Natural killer cell (primary cell): ENCODE measurements at regions not wholly inside any gene's neighbourhood (a gene's known extent, or its start where the extent isn't known, plus 50 kb on each side); places are given as distances from the start of the nearest gene placed in this dataset.

Experiments
- ATAC-seq, 3 donors: fragments of 150-1000 bp in 2 of 3; fragments of 200-7000 bp in 1 of 3; cut with Tn5 transposase; 1 replicate in 1 of 3; 2 replicates in 2 of 3; pipeline ENCODE4 v1.10.0; 2021; ENCODE audit warnings: mild to moderate bottlenecking in 2 of 3, moderate library complexity in 2 of 3
- DNase-seq, 2 donors: peaks; one replicate each; pipeline versions ENCODE4 v3.0.0 to v3.0.0-alpha.2; 2013 to 2021; ENCODE audit warnings: mixed read lengths in 1 of 2
- H3K27ac ChIP-seq: one replicate; pipeline ENCODE4 v1.5.1; 2013; ENCODE audit warnings: mild to moderate bottlenecking, low read length
- H3K27me3 ChIP-seq: one replicate; pipeline ENCODE4 v1.6.1; 2013; ENCODE audit warnings: low read length; ENCODE audit not compliant: control insufficient read depth, insufficient read depth
- H3K36me3 ChIP-seq: one replicate; pipeline ENCODE4 v1.6.1; 2013; ENCODE audit warnings: low read length; ENCODE audit not compliant: control insufficient read depth, insufficient read depth
- H3K4me1 ChIP-seq: one replicate; pipeline ENCODE4 v1.6.1; 2013; ENCODE audit warnings: low read length; ENCODE audit not compliant: control insufficient read depth, insufficient read depth
- H3K4me3 ChIP-seq: one replicate; pipeline ENCODE4 v1.5.1; 2013; ENCODE audit warnings: low read length
- H3K9me3 ChIP-seq: one replicate; pipeline ENCODE4 v1.6.1; 2013; ENCODE audit warnings: low read length; ENCODE audit not compliant: control insufficient read depth, insufficient read depth
- H3K27ac Mint-ChIP-seq, 2 donors: one replicate each; pipeline ENCODE4 v1.8.0; 2022; ENCODE audit warnings: mild to moderate bottlenecking in 2 of 2, mixed read lengths in 2 of 2, moderate library complexity in 1 of 2
- H3K27me3 Mint-ChIP-seq, 2 donors: one replicate each; pipeline ENCODE4 v1.8.0; 2022; ENCODE audit warnings: low read depth in 2 of 2, mixed read lengths in 2 of 2
- H3K36me3 Mint-ChIP-seq: one replicate; pipeline ENCODE4 v1.8.0; 2022; ENCODE audit warnings: mixed read lengths
- H3K4me1 Mint-ChIP-seq, 2 donors: one replicate each; pipeline ENCODE4 v1.8.0; 2022; ENCODE audit warnings: mixed read lengths in 2 of 2
- H3K4me3 Mint-ChIP-seq: one replicate; pipeline ENCODE4 v1.8.0; 2022; ENCODE audit warnings: mild to moderate bottlenecking, moderate library complexity, mixed read lengths
- H3K9me3 Mint-ChIP-seq, 2 donors: one replicate each; pipeline ENCODE4 v1.8.0; 2022; ENCODE audit warnings: mixed read lengths in 2 of 2
- WGBS: methylation state at CpG from one replicate; pipeline ENCODE4 v1.1.7; 2013; ENCODE audit warnings: missing lambda C conversion rate; ENCODE audit not compliant: insufficient coverage; 5-methylcytosine and 5-hydroxymethylcytosine counted together
- intact Hi-C: fragments of 100-400 bp; cut with micrococcal nuclease; formaldehyde crosslinking; loops from one replicate; pipeline ENCODE4 v1.14.2; 2022
- TF ChIP-seq, protein P1 (sequence below): fragments of 200-600 bp; IDR thresholded peaks from one replicate; pipeline ENCODE4 v1.8.0; 2022; ENCODE audit warnings: antibody characterized with exemption

DNA sequence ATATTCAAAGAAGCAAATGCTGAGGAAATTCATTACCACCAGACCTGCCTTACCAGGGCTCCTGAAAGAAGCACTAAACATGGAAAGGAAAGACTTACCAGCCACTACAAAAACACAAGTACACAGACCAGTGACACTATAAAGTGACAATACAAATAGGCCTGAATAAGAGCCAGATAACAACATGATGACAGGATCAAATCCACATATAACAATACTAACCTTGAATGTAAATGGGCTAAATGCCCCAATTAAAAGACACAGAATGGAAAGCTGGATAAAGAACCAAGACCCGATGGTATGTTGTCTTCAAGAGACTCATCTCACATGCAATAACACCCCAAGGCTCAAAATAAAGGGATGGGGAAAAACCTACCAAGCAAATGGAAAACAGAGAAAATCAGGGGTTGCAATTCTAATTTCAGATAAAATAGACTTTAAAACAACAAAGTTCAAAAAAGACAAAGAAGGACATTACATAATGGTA is 353.4 kb downstream of the LNPK start:
- Mint-ChIP-seq H3K27me3 (peaks cover 12% of the 10 kb centered on the region in 2 donors), H3K9me3 (no peaks in the 10 kb centered on the region), H3K36me3 (no peaks in the 10 kb centered on the region), H3K4me3 (no peak overlapping the region), H3K4me1 (no peaks in the 10 kb centered on the region), H3K27ac (no peak overlapping the region)
- Histone ChIP-seq H3K4me3 (no peak overlapping the region), H3K9me3 (peaks cover 4% of the 10 kb centered on the region), H3K36me3 (no peaks in the 10 kb centered on the region), H3K27me3 (no peaks in the 10 kb centered on the region), H3K27ac (no peak overlapping the region), H3K4me1 (no peaks in the 10 kb centered on the region)
- DNase-seq = no peak
- no peak for ATAC-seq
- TF ChIP-seq, protein P1, sequence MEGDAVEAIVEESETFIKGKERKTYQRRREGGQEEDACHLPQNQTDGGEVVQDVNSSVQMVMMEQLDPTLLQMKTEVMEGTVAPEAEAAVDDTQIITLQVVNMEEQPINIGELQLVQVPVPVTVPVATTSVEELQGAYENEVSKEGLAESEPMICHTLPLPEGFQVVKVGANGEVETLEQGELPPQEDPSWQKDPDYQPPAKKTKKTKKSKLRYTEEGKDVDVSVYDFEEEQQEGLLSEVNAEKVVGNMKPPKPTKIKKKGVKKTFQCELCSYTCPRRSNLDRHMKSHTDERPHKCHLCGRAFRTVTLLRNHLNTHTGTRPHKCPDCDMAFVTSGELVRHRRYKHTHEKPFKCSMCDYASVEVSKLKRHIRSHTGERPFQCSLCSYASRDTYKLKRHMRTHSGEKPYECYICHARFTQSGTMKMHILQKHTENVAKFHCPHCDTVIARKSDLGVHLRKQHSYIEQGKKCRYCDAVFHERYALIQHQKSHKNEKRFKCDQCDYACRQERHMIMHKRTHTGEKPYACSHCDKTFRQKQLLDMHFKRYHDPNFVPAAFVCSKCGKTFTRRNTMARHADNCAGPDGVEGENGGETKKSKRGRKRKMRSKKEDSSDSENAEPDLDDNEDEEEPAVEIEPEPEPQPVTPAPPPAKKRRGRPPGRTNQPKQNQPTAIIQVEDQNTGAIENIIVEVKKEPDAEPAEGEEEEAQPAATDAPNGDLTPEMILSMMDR = no peak
- intact Hi-C loops = no loop called here
- 27% methylated on average over 1 of the region's 1 CpG for WGBS

DNA sequence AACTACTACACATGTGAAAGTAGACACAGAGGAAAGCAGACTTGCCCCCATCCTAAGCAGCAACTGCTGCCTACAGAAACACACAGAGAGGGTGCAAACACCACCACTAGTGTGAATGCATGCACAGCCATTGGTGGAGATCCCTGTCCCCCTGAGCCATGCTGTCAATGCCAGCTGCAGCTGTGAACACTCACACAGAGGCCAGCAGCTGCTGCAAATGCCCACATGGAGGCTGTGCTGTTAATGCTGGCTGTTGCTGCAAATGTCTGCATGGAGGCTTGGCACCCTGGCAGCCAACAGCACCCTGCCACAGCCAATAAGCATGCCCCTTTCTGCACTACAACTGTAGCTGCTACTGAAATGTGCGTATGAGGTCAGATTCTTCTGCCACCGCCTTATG is 355.0 kb downstream of the LNPK start:
- no peak overlapping the region for H3K4me3 ChIP-seq
- no peak for ATAC-seq
- peaks cover under 1 to 9% of the 10 kb centered on the region in 2 donors for H3K27me3 Mint-ChIP-seq
- H3K9me3 Mint-ChIP-seq = no peaks in the 10 kb centered on the region
- intact Hi-C loops = no loop called here
- DNase-seq = no peak
- H3K27ac ChIP-seq = no peak overlapping the region
- H3K36me3 ChIP-seq = no peaks in the 10 kb centered on the region
- H3K4me1 ChIP-seq = no peaks in the 10 kb centered on the region
- H3K9me3 ChIP-seq = peaks cover 4% of the 10 kb centered on the region
- H3K27me3 ChIP-seq = no peaks in the 10 kb centered on the region
- no peaks in the 10 kb centered on the region for H3K36me3 Mint-ChIP-seq
- no peaks in the 10 kb centered on the region for H3K4me1 Mint-ChIP-seq
- no peak overlapping the region for H3K27ac Mint-ChIP-seq
- TF ChIP-seq, protein P1 = no peak
- H3K4me3 Mint-ChIP-seq = no peak overlapping the region
- WGBS = 100% methylated on average over 2 of the region's 2 CpGs

DNA sequence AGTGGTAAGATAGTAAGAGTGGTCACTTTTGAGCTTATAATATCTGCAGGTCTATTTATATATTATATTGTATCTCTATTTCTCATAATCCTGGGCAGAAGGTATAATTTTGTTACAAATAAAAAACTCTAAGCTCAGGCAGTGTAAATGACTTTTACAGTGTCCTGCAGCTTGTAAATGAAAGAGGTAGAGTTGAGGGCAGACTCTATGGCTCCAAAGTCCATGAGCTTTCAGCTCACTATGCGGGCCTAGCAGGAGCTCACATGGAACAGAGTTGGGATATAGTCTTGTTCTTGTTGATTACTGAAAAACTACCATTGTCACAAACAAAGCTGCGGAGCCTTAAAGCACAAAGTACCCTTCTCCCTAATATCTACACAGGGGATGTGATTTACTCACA is 361.4 kb downstream of the LNPK start:
- no peaks in the 10 kb centered on the region for H3K9me3 Mint-ChIP-seq
- Histone ChIP-seq H3K27me3 (no peaks in the 10 kb centered on the region), H3K4me1 (no peaks in the 10 kb centered on the region), H3K27ac (no peak overlapping the region), H3K4me3 (no peak overlapping the region), H3K9me3 (no peaks in the 10 kb centered on the region), H3K36me3 (no peaks in the 10 kb centered on the region)
- H3K4me1 Mint-ChIP-seq = no peaks in the 10 kb centered on the region
- WGBS = 100% methylated on average over 1 of the region's 2 CpGs
- peaks cover 15 to 38% of the 10 kb centered on the region in 2 donors for H3K27me3 Mint-ChIP-seq
- no peak for ATAC-seq
- no peak overlapping the region for H3K27ac Mint-ChIP-seq
- no peak overlapping the region for H3K4me3 Mint-ChIP-seq
- intact Hi-C loops = no loop called here
- no peak for DNase-seq
- H3K36me3 Mint-ChIP-seq = no peaks in the 10 kb centered on the region
- TF ChIP-seq, protein P1 = no peak

DNA sequence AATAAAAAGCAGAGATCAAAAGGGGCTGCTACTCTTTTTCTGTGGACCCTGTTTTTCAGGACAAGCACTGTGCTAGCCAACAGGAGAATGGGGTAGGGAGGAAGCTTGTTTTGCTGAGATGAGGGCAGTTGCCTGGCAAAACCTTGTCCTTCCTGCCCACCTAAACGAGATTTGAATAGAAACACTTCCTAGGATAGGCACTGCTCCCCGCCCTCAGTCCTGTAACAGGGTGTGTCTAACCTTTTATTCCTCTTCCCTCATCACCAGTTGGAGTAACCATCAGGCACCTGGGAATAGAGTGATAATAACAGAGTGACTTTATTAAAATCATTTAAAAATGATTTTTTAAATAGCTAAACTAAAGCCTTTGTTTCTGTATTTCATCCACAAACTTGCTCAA is 368.8 kb downstream of the LNPK start:
- no peaks in the 10 kb centered on the region for H3K36me3 Mint-ChIP-seq
- peaks cover 24 to 57% of the 10 kb centered on the region in 2 donors for H3K27me3 Mint-ChIP-seq
- no peaks in the 10 kb centered on the region for H3K9me3 Mint-ChIP-seq
- WGBS = 71% methylated on average over 2 of the region's 2 CpGs
- TF ChIP-seq, protein P1 = no peak
- no peaks in the 10 kb centered on the region for H3K4me1 ChIP-seq
- no peak overlapping the region for H3K4me3 ChIP-seq
- no peak overlapping the region for H3K27ac ChIP-seq
- H3K9me3 ChIP-seq = no peaks in the 10 kb centered on the region
- H3K4me1 Mint-ChIP-seq = no peaks in the 10 kb centered on the region
- no peak overlapping the region for H3K4me3 Mint-ChIP-seq
- H3K27me3 ChIP-seq = peaks cover 5% of the 10 kb centered on the region
- DNase-seq (no peak), ATAC-seq (no peak)
- H3K36me3 ChIP-seq = no peaks in the 10 kb centered on the region
- intact Hi-C loops = no loop called here
- H3K27ac Mint-ChIP-seq = no peak overlapping the region
